ENCODE measurements at regions not wholly inside any gene's neighbourhood (a gene's known extent, or its start where the extent isn't known, plus 50 kb on each side); places are given as distances from the start of the nearest gene placed in this dataset.

- no peaks in the 10 kb centered on the region for H3K9me3 ChIP-seq (ENCODE audit: low read length)
- H3F3A ChIP-seq (ENCODE audit: low read length, unreplicated experiment), result no peaks in the 10 kb centered on the region
- no peaks in the 10 kb centered on the region for H3K9me2 ChIP-seq (replicated peaks; ENCODE audit: low read length)
- no peak overlapping the region for H3K9ac ChIP-seq (ENCODE audit: low read length)
- no peak overlapping the region for H3K27ac ChIP-seq (ENCODE audit: low read length)
- no peaks in the 10 kb centered on the region for H4K20me1 ChIP-seq (ENCODE audit: low read length)
- peak; percentile 3 for DNase-seq
- no peak overlapping the region for H2AFZ ChIP-seq (ENCODE audit: low read length)
- 0 out of 2 replicates have a peak, but pooled peaks cover 9% of the 10 kb centered on the region for H3K27me3 ChIP-seq (ENCODE audit: low read length)
- H3K4me3 ChIP-seq (ENCODE audit: low read length), result no peak overlapping the region
- H3K4me1 ChIP-seq (ENCODE audit: insufficient read depth, low read length), result no peaks in the 10 kb centered on the region
- no peaks in the 10 kb centered on the region for H3K79me2 ChIP-seq (ENCODE audit: low read length)
- intact Hi-C loops (cut with micrococcal nuclease), result no loop called here
- ChIA-PET POLR2A (ENCODE audit: unreplicated experiment) (no interaction called here), CTCF (no interaction called here)
- H3K36me3 ChIP-seq (ENCODE audit: low read depth, low read length), result no peaks in the 10 kb centered on the region
- H3K4me2 ChIP-seq (ENCODE audit: low read length), result no peak overlapping the region
- TF ChIP-seq EZH2phosphoT487 (IDR thresholded peaks at IDR 0.05; ENCODE audit: borderline replicate concordance, low read length), result no peak
- ATAC-seq, result no peak
- no TSS peak for BruUV-seq (replicated peaks)
These were observed 60.3 kb downstream of the ADRA2C start for GRCh38 chr4:3826247-3827172.

DNA sequence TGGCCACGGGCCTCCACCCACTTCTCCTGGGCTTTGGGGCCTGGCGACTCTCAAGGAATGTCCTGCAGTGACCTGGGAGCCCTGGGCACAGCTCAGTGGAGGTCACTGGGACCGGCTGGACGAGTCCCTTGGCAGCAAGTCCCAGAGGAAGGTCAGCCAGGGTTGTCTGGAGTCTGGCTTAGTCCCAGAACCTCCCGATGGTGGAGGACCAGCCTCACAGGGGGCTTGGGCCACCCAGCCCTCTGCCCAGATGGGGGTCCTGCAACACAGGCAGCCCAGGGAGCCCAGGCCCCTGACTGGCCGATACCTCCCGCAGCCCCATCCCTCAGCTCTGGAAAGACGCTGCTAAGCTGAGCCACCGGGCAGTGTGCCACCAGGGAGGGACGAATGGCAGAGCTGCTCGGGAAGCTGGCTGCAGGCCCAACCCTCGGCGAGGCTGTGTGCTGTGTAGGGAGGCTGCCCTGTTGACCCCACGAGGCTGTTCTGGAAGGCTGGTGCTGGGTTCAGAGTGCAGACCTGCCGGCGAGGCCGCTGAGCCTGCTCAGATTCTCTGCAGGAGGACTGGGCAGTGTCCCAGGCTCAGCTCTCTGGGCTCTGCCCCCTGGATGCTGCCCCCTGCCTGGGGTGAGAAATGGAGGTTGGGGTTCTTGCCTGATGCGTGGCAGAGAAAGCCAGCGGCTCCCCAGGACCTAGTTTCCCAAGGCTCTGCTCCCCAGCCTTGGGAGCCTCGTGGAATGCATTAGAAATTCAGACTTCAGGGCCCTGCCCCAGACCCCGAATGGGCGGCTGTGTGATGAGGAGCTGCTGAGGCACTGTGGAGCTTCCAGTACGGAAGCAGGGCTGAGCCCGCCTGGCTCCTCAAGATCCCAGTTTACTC lies 61.7 kb downstream of the ADRA2C start:
- ATAC-seq (no peak; the same call in 1 of the 2 replicates), DNase-seq (peak; percentile 25)
- intact Hi-C loops (cut with micrococcal nuclease), result no loop called here
- ChIA-PET POLR2A (ENCODE audit: unreplicated experiment) (no interaction called here), CTCF (no interaction called here)
- no peak overlapping the region for H3K9ac ChIP-seq (ENCODE audit: low read length)
- no peaks in the 10 kb centered on the region for H3K79me2 ChIP-seq (ENCODE audit: low read length)
- H3K4me3 ChIP-seq (ENCODE audit: low read length), result no peak overlapping the region
- H3K27me3 ChIP-seq (ENCODE audit: low read length), result 0 out of 2 replicates have a peak, but pooled peaks cover 9% of the 10 kb centered on the region
- H3K4me2 ChIP-seq (ENCODE audit: low read length), result no peak overlapping the region
- no peak overlapping the region for H3K27ac ChIP-seq (ENCODE audit: low read length)
- H3K9me2 ChIP-seq (replicated peaks; ENCODE audit: low read length), result no peaks in the 10 kb centered on the region
- no peaks in the 10 kb centered on the region for H3F3A ChIP-seq (ENCODE audit: low read length, unreplicated experiment)
- no peaks in the 10 kb centered on the region for H4K20me1 ChIP-seq (ENCODE audit: low read length)
- TF ChIP-seq EZH2 (IDR thresholded peaks at IDR 0.05; ENCODE audit: low read length, unreplicated experiment) (no peak), EZH2phosphoT487 (IDR thresholded peaks at IDR 0.05; ENCODE audit: borderline replicate concordance, low read length) (no peak), CTCF (conservative IDR thresholded peaks at IDR 0.05; ENCODE audit: low read depth, low read length) (no peak)
- BruUV-seq (replicated peaks), result no TSS peak
- no peaks in the 10 kb centered on the region for H3K36me3 ChIP-seq (ENCODE audit: low read depth, low read length)
- H2AFZ ChIP-seq (ENCODE audit: low read length), result no peak overlapping the region
- no peaks in the 10 kb centered on the region for H3K9me3 ChIP-seq (ENCODE audit: low read length)
- no peaks in the 10 kb centered on the region for H3K4me1 ChIP-seq (ENCODE audit: insufficient read depth, low read length)

- no peak overlapping the region for H3K4me3 ChIP-seq (ENCODE audit: low read length)
- BruUV-seq (replicated peaks), result no TSS peak
- DNase-seq (no peak), ATAC-seq (no peak)
- H3K9me3 ChIP-seq (ENCODE audit: low read length), result no peaks in the 10 kb centered on the region
- H3K79me2 ChIP-seq (ENCODE audit: low read length), result no peaks in the 10 kb centered on the region
- no peak overlapping the region for H3K4me2 ChIP-seq (ENCODE audit: low read length)
- H3K27ac ChIP-seq (ENCODE audit: low read length), result no peak overlapping the region
- intact Hi-C loops (cut with micrococcal nuclease), result no loop called here
- H3K27me3 ChIP-seq (ENCODE audit: low read length), result 0 out of 2 replicates have a peak, but pooled peaks cover 9% of the 10 kb centered on the region
- H4K20me1 ChIP-seq (ENCODE audit: low read length), result no peaks in the 10 kb centered on the region
- H3K36me3 ChIP-seq (ENCODE audit: low read depth, low read length), result no peaks in the 10 kb centered on the region
- POLR2A ChIA-PET (ENCODE audit: unreplicated experiment), result no interaction called here
- CTCF ChIA-PET, result no interaction called here
- H2AFZ ChIP-seq (ENCODE audit: low read length), result no peak overlapping the region
- H3F3A ChIP-seq (ENCODE audit: low read length, unreplicated experiment), result no peaks in the 10 kb centered on the region
- H3K4me1 ChIP-seq (ENCODE audit: insufficient read depth, low read length), result no peaks in the 10 kb centered on the region
- no peak overlapping the region for H3K9ac ChIP-seq (ENCODE audit: low read length)
- no peaks in the 10 kb centered on the region for H3K9me2 ChIP-seq (replicated peaks; ENCODE audit: low read length)
- TF ChIP-seq CTCF (conservative IDR thresholded peaks at IDR 0.05; ENCODE audit: low read depth, low read length), result no peak
These were observed 62.4 kb downstream of the ADRA2C start for GRCh38 chr4:3828546-3828945.

Measured in PC-3 (cell line).